ENCODE measurements at regions not wholly inside any gene's neighbourhood (a gene's known extent, or its start where the extent isn't known, plus 50 kb on each side); places are given as distances from the start of the nearest gene placed in this dataset.

DNA sequence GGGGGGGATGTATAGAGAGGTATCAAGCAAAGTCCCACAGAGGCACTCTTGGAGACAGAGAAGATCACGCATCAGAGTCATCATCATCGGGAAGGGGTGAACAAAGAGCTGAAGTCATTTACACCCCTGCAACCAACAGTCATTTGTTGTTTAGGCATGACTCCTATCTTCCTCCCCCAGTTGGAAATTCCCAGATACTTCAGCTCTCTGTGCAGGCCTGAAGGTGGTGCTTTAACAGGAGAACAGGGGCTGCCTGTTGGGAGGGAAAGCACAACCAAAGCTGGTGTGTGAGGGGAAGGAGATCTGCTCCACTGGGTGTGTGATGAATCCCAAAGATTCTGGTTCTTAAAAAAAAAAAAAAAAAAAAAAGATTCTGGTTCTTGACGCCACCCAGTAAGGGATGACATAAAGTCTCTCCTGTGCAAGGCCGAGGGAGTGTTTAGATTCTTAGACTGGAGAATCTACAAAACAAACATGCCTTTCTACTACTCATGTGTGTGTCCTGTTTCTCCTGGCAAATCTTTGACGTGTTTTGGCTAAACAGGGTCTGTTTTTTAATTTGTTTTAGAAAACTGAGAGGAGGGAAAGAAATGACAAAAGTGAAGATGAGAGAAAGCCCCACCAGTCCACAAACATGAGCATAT lies 121.0 kb upstream of the ARHGAP5 start:
- ATAC-seq, result no peak
- TF ChIP-seq ZNF565 (CRISPR knock-in tag; conservative IDR thresholded peaks at IDR 0.05; ENCODE audit: low read depth), result no peak
- TF ChIP-seq ESRRG (CRISPR knock-in tag; IDR thresholded peaks at IDR 0.05), result no peak
- no peak for TF ChIP-seq ZFP3 (CRISPR knock-in tag; IDR thresholded peaks at IDR 0.05)
- no peak for TF ChIP-seq RARB (CRISPR knock-in tag; IDR thresholded peaks at IDR 0.05)
- TF ChIP-seq PPARA (CRISPR knock-in tag; IDR thresholded peaks at IDR 0.05; ENCODE audit: borderline replicate concordance), result no peak
- no peak for TF ChIP-seq OSR1 (CRISPR knock-in tag; IDR thresholded peaks at IDR 0.05)
- no peak for TF ChIP-seq TCF4 (CRISPR knock-in tag; IDR thresholded peaks at IDR 0.05; ENCODE audit: borderline replicate concordance)
- TF ChIP-seq TOX (CRISPR knock-in tag; IDR thresholded peaks at IDR 0.05; ENCODE audit: borderline replicate concordance), result no peak
- TF ChIP-seq ZNF70 (CRISPR knock-in tag; IDR thresholded peaks at IDR 0.05), result no peak
- TF ChIP-seq ZNF8 (CRISPR knock-in tag; IDR thresholded peaks at IDR 0.05), result no peak
- TF ChIP-seq PATZ1 (CRISPR knock-in tag; IDR thresholded peaks at IDR 0.05; ENCODE audit: borderline replicate concordance), result no peak
- no peak for TF ChIP-seq BACH2 (CRISPR knock-in tag; IDR thresholded peaks at IDR 0.05; ENCODE audit: borderline replicate concordance)
- no peak for TF ChIP-seq CSDC2 (CRISPR knock-in tag; IDR thresholded peaks at IDR 0.05)
- no peak for TF ChIP-seq POU6F1 (CRISPR knock-in tag; IDR thresholded peaks at IDR 0.05; ENCODE audit: borderline replicate concordance, low read depth)
- TF ChIP-seq, protein P1, sequence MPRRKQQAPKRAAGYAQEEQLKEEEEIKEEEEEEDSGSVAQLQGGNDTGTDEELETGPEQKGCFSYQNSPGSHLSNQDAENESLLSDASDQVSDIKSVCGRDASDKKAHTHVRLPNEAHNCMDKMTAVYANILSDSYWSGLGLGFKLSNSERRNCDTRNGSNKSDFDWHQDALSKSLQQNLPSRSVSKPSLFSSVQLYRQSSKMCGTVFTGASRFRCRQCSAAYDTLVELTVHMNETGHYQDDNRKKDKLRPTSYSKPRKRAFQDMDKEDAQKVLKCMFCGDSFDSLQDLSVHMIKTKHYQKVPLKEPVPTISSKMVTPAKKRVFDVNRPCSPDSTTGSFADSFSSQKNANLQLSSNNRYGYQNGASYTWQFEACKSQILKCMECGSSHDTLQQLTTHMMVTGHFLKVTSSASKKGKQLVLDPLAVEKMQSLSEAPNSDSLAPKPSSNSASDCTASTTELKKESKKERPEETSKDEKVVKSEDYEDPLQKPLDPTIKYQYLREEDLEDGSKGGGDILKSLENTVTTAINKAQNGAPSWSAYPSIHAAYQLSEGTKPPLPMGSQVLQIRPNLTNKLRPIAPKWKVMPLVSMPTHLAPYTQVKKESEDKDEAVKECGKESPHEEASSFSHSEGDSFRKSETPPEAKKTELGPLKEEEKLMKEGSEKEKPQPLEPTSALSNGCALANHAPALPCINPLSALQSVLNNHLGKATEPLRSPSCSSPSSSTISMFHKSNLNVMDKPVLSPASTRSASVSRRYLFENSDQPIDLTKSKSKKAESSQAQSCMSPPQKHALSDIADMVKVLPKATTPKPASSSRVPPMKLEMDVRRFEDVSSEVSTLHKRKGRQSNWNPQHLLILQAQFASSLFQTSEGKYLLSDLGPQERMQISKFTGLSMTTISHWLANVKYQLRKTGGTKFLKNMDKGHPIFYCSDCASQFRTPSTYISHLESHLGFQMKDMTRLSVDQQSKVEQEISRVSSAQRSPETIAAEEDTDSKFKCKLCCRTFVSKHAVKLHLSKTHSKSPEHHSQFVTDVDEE (CRISPR knock-in tag; IDR thresholded peaks at IDR 0.05), result no peak
- TF ChIP-seq GLIS3 (CRISPR knock-in tag; IDR thresholded peaks at IDR 0.05), result no peak
- no peak for TF ChIP-seq ZFP30 (CRISPR knock-in tag; IDR thresholded peaks at IDR 0.05)
- TF ChIP-seq, protein P2, sequence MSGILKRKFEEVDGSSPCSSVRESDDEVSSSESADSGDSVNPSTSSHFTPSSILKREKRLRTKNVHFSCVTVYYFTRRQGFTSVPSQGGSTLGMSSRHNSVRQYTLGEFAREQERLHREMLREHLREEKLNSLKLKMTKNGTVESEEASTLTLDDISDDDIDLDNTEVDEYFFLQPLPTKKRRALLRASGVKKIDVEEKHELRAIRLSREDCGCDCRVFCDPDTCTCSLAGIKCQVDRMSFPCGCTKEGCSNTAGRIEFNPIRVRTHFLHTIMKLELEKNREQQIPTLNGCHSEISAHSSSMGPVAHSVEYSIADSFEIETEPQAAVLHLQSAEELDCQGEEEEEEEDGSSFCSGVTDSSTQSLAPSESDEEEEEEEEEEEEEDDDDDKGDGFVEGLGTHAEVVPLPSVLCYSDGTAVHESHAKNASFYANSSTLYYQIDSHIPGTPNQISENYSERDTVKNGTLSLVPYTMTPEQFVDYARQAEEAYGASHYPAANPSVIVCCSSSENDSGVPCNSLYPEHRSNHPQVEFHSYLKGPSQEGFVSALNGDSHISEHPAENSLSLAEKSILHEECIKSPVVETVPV (CRISPR knock-in tag; IDR thresholded peaks at IDR 0.05), result no peak
- TF ChIP-seq ARNTL (CRISPR knock-in tag; IDR thresholded peaks at IDR 0.05; ENCODE audit: borderline replicate concordance, low read depth), result no peak

- no peak for TF ChIP-seq ZNF8 (CRISPR knock-in tag; IDR thresholded peaks at IDR 0.05)
- TF ChIP-seq, protein P1 (CRISPR knock-in tag; IDR thresholded peaks at IDR 0.05), result no peak
- no peak for ATAC-seq
Measured at GRCh38 chr14:31957565-31957964, 119.5 kb upstream of the ARHGAP5 start.

DNA sequence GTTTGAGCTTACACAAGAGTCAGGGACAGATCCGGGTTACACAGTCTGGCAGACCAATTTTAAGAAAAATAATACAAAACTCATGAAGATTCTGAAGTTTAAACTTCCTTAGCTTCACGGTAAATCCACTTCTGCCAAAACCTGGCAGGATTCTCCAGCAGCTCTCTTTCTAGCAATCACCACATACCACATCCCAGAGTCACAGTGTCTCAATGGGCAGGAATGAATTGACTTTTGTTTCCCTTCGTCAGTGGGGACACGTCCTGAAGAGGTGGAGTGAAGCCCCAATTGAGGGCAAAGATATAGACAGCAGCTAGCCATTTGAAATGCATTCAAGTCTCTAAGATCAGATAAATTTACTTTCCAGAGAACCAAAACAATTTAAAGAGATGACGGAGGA lies 117.1 kb upstream of the ARHGAP5 start:
- ATAC-seq, result no peak
- TF ChIP-seq RARB (CRISPR knock-in tag; IDR thresholded peaks at IDR 0.05) (no peak), ESRRG (CRISPR knock-in tag; IDR thresholded peaks at IDR 0.05) (no peak), CSDC2 (CRISPR knock-in tag; IDR thresholded peaks at IDR 0.05) (no peak), GLIS3 (CRISPR knock-in tag; IDR thresholded peaks at IDR 0.05) (no peak), ZFP30 (CRISPR knock-in tag; IDR thresholded peaks at IDR 0.05) (no peak), ARNTL (CRISPR knock-in tag; IDR thresholded peaks at IDR 0.05; ENCODE audit: borderline replicate concordance, low read depth) (no peak), ISL1 (CRISPR knock-in tag; IDR thresholded peaks at IDR 0.05) (no peak), ZC3H10 (CRISPR knock-in tag; IDR thresholded peaks at IDR 0.05) (no peak), ZNF70 (CRISPR knock-in tag; IDR thresholded peaks at IDR 0.05) (no peak), PATZ1 (CRISPR knock-in tag; IDR thresholded peaks at IDR 0.05; ENCODE audit: borderline replicate concordance) (no peak), ZNF565 (CRISPR knock-in tag; conservative IDR thresholded peaks at IDR 0.05; ENCODE audit: low read depth) (no peak), OSR1 (CRISPR knock-in tag; IDR thresholded peaks at IDR 0.05) (no peak), SNAI2 (CRISPR knock-in tag; IDR thresholded peaks at IDR 0.05) (no peak), BACH2 (CRISPR knock-in tag; IDR thresholded peaks at IDR 0.05; ENCODE audit: borderline replicate concordance) (no peak)
- TF ChIP-seq, protein P2 (CRISPR knock-in tag; IDR thresholded peaks at IDR 0.05), result no peak
